Liver (tissue), 8 donors: ENCODE measurements at regions not wholly inside any gene's neighbourhood (a gene's known extent, or its start where the extent isn't known, plus 50 kb on each side); places are given as distances from the start of the nearest gene placed in this dataset.

Source experiments
- DNase-seq: peaks from one replicate; pipeline ENCODE4 v3.0.0-alpha.2; 2017; ENCODE audit warnings: low spot score
- H3K27ac ChIP-seq, 2 donors: one replicate each; pipeline ENCODE4 v1.7.0; 2013; ENCODE audit warnings: inconsistent platforms in 2 of 2, low read length in 2 of 2, control low read depth in 1 of 2, low read depth in 1 of 2, mild to moderate bottlenecking in 1 of 2
- H3K27me3 ChIP-seq, 4 donors: one replicate each; pipeline versions ENCODE4 v1.6.1 to v1.7.0; 2013; ENCODE audit warnings: low read length in 3 of 4, inconsistent platforms in 1 of 4, mild to moderate bottlenecking in 1 of 4, moderate library complexity in 1 of 4; ENCODE audit not compliant: control insufficient read depth in 4 of 4, insufficient read depth in 4 of 4
- H3K36me3 ChIP-seq, 4 donors: one replicate each; pipeline versions ENCODE4 v1.6.1 to v1.7.0; 2013; ENCODE audit warnings: low read length in 3 of 4, mild to moderate bottlenecking in 3 of 4, low read depth in 1 of 4, moderate library complexity in 1 of 4; ENCODE audit not compliant: control insufficient read depth in 4 of 4, insufficient read depth in 3 of 4
- H3K4me1 ChIP-seq, 4 donors: one replicate each; pipeline versions ENCODE4 v1.6.1 to v1.7.0; 2013; ENCODE audit warnings: low read length in 3 of 4, mild to moderate bottlenecking in 3 of 4, moderate library complexity in 1 of 4; ENCODE audit not compliant: control insufficient read depth in 4 of 4, insufficient read depth in 4 of 4
- H3K4me3 ChIP-seq, 3 donors: one replicate each; pipeline versions ENCODE4 v1.6.1 to v1.7.0; 2013; ENCODE audit warnings: low read length in 3 of 3, control low read depth in 1 of 3, low read depth in 1 of 3, mild to moderate bottlenecking in 1 of 3
- H3K9ac ChIP-seq, 2 donors: one replicate each; pipeline ENCODE4 v1.7.0; 2013; ENCODE audit warnings: low read length in 2 of 2, mild to moderate bottlenecking in 2 of 2, moderate library complexity in 2 of 2, control low read depth in 1 of 2, low read depth in 1 of 2
- H3K9me3 ChIP-seq, 4 donors: one replicate each; pipeline versions ENCODE4 v1.6.1 to v1.7.0; 2013; ENCODE audit warnings: low read length in 3 of 4; ENCODE audit not compliant: control insufficient read depth in 4 of 4
- ATF3 ChIP-seq: IDR thresholded peaks from 2 replicates; pipeline ENCODE4 v1.6.1; 2016; ENCODE audit warnings: antibody characterized with exemption
- CTCF ChIP-seq: fragments of 150-350 bp; IDR thresholded peaks from 2 replicates; pipeline ENCODE4 v1.5.1; 2017; ENCODE audit warnings: improper control_type of control experiment, low read depth, low read length; ENCODE audit not compliant: missing input control
- EGR1 ChIP-seq, 2 donors: IDR thresholded peaks; 2 replicates each; pipeline ENCODE4 v1.6.1; 2016 to 2018; ENCODE audit warnings: antibody characterized with exemption in 2 of 2, low read depth in 2 of 2
- FOXA1 ChIP-seq: IDR thresholded peaks from 2 replicates; pipeline ENCODE4 v1.6.1; 2016; ENCODE audit warnings: antibody characterized with exemption
- FOXA2 ChIP-seq: IDR thresholded peaks from 2 replicates; pipeline ENCODE4 v1.6.1; 2016; ENCODE audit warnings: antibody characterized with exemption
- GABPA ChIP-seq, 2 donors: IDR thresholded peaks in 1 of 2; conservative IDR thresholded peaks in 1 of 2; 2 replicates each; pipeline ENCODE4 v1.6.1; 2016; ENCODE audit warnings: antibody characterized with exemption in 2 of 2, mild to moderate bottlenecking in 1 of 2, moderate library complexity in 1 of 2
- HNF4A ChIP-seq, 2 donors: conservative IDR thresholded peaks; 2 replicates each; pipeline ENCODE4 v1.6.1; 2016; ENCODE audit warnings: antibody characterized with exemption in 2 of 2, mild to moderate bottlenecking in 2 of 2
- HNF4G ChIP-seq: IDR thresholded peaks from 2 replicates; pipeline ENCODE4 v1.6.1; 2016; ENCODE audit warnings: antibody characterized with exemption
- JUND ChIP-seq, 2 donors: IDR thresholded peaks; 2 replicates each; pipeline ENCODE4 v1.6.1; 2016; ENCODE audit warnings: antibody characterized with exemption in 2 of 2
- MAX ChIP-seq: IDR thresholded peaks from 2 replicates; pipeline ENCODE4 v1.6.1; 2016; ENCODE audit warnings: antibody characterized with exemption
- NR2F2 ChIP-seq: IDR thresholded peaks from 2 replicates; pipeline ENCODE4 v1.6.1; 2016; ENCODE audit warnings: antibody characterized with exemption
- RAD21 ChIP-seq, 2 donors: IDR thresholded peaks; 2 replicates each; pipeline ENCODE4 v1.6.1; 2016; ENCODE audit warnings: antibody characterized with exemption in 2 of 2, mild to moderate bottlenecking in 2 of 2
- REST ChIP-seq: IDR thresholded peaks from 2 replicates; pipeline ENCODE4 v1.6.1; 2016; ENCODE audit warnings: antibody characterized with exemption, mild to moderate bottlenecking
- RXRA ChIP-seq, 2 donors: IDR thresholded peaks; 2 replicates each; pipeline ENCODE4 v1.6.1; 2017 to 2018; ENCODE audit warnings: antibody characterized with exemption in 2 of 2, mild to moderate bottlenecking in 1 of 2
- SP1 ChIP-seq: IDR thresholded peaks from 2 replicates; pipeline ENCODE4 v1.6.1; 2018; ENCODE audit warnings: antibody characterized with exemption, mild to moderate bottlenecking
- TAF1 ChIP-seq: conservative IDR thresholded peaks from 2 replicates; pipeline ENCODE4 v1.6.1; 2016; ENCODE audit warnings: antibody characterized with exemption, mild to moderate bottlenecking
- YY1 ChIP-seq: IDR thresholded peaks from 2 replicates; pipeline ENCODE4 v1.6.1; 2016; ENCODE audit warnings: antibody characterized with exemption, mild to moderate bottlenecking
- ZBTB33 ChIP-seq: IDR thresholded peaks from 2 replicates; pipeline ENCODE4 v1.6.1; 2016; ENCODE audit warnings: antibody characterized with exemption
- WGBS: extraction: QIAGEN DNeasy Blood & Tissue Kit; methylation state at CpG from one replicate; pipeline ENCODE4 v1.1.7; 2013; 5-methylcytosine and 5-hydroxymethylcytosine counted together
- donor health status: healthy.
- donor health status: healthy.
- donor health status: healthy.
- donor health status: healthy.
- donor health status: healthy.

- TF ChIP-seq GABPA (IDR thresholded peaks at IDR 0.05 in 1 of 2, conservative IDR thresholded peaks at IDR 0.05 in 1 of 2) (no peak), MAX (no peak), YY1 (no peak), EGR1 (IDR thresholded peaks at IDR 0.05; ENCODE audit: low read depth in 2 of 2) (no peak), CTCF (no peak), JUND (IDR thresholded peaks at IDR 0.05) (no peak), RAD21 (IDR thresholded peaks at IDR 0.05) (no peak), TAF1 (no peak), NR2F2 (no peak), ZBTB33 (no peak), REST (no peak), RXRA (IDR thresholded peaks at IDR 0.05) (no peak), ATF3 (no peak), SP1 (no peak), HNF4G (no peak), HNF4A (conservative IDR thresholded peaks at IDR 0.05) (no peak), FOXA2 (no peak), FOXA1 (no peak)
- H3K4me3 ChIP-seq = no peak overlapping the region
- no peak overlapping the region for H3K27ac ChIP-seq
- no peak for DNase-seq
- H3K36me3 ChIP-seq = no peaks in the 10 kb centered on the region
- H3K9me3 ChIP-seq = no peaks in the 10 kb centered on the region
- H3K4me1 ChIP-seq = no peaks in the 10 kb centered on the region
- 71% methylated on average over 3 of the region's 3 CpGs for WGBS
- peaks cover 0 to 4% (median 2%) of the 10 kb centered on the region in 4 donors for H3K27me3 ChIP-seq
- H3K9ac ChIP-seq = no peak overlapping the region
These were observed 138.3 kb downstream of the NTMT2 start for GRCh38 chr1:170284016-170284415.
